ENCODE measurements at regions not wholly inside any gene's neighbourhood (a gene's known extent, or its start where the extent isn't known, plus 50 kb on each side); places are given as distances from the start of the nearest gene placed in this dataset.

DNA sequence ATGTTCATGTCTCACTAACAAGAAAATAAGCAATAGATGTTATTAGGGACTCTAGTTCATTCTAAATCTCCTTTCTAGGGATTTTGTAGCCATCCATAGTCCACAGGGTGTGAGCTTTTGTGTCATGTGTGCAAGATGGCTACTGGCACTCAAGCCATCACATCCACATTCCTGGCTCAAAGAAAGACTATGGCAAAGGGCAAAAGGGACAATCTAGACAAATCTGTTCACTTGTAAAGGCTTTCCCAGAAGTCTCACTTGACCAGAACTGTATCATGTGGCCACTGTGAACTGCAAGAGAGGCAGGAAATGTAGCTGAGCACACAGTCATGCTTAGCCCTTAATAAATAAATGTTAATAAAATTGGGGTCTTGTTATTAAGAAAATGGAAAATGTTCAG lies 212.6 kb upstream of the EXOC2 start:
- TF ChIP-seq POLR2A (IDR thresholded peaks at IDR 0.05; ENCODE audit: low read length) (no peak), GATA1 (IDR thresholded peaks at IDR 0.05; ENCODE audit: low read depth, low read length) (no peak)
